TTC549 (cell line): ENCODE measurements at regions not wholly inside any gene's neighbourhood (a gene's known extent, or its start where the extent isn't known, plus 50 kb on each side); places are given as distances from the start of the nearest gene placed in this dataset.
"Not testable (repeated sequence)": the region's sequence is repeated elsewhere in the genome, so short reads cannot be mapped to it uniquely, and the experiment has no call there.

Source experiments
- FAIRE-seq: peaks from 2 replicates; lab custom pipeline; 2012; peaks lifted over from hg19 to GRCh38; lab: Jason Lieb, UNC

GRCh38 chr5:156208271-156208670, 118.7 kb upstream of the SGCD start:
- FAIRE-seq: no peak

- FAIRE-seq: no peak
Measured at GRCh38 chr5:156218367-156219158, 108.4 kb upstream of the SGCD start.

GRCh38 chr5:156219483-156220005, 107.4 kb upstream of the SGCD start:
- no peak for FAIRE-seq

GRCh38 chr5:156221816-156222215, 105.1 kb upstream of the SGCD start:
- no peak for FAIRE-seq

- FAIRE-seq: no peak
Measured at GRCh38 chr5:156223547-156223946, 103.4 kb upstream of the SGCD start.

- not testable (repeated sequence) for FAIRE-seq
Measured at GRCh38 chr5:156226485-156226884, 100.5 kb upstream of the SGCD start.

- no peak for FAIRE-seq
Measured at GRCh38 chr5:156230887-156231286, 96.1 kb upstream of the SGCD start.

- FAIRE-seq: no peak
Measured at GRCh38 chr5:156232251-156232869, 94.6 kb upstream of the SGCD start.

GRCh38 chr5:156237361-156237760, 89.6 kb upstream of the SGCD start:
- FAIRE-seq: no peak

GRCh38 chr5:156239800-156240199, 87.2 kb upstream of the SGCD start:
- no peak for FAIRE-seq

- FAIRE-seq: no peak
Measured at GRCh38 chr5:156240414-156240813, 86.5 kb upstream of the SGCD start.

GRCh38 chr5:156241266-156241665, 85.7 kb upstream of the SGCD start:
- no peak for FAIRE-seq

GRCh38 chr5:156245895-156246294, 81.1 kb upstream of the SGCD start:
- FAIRE-seq: no peak

- FAIRE-seq: no peak
Measured at GRCh38 chr5:156251076-156251475, 75.9 kb upstream of the SGCD start.

- no peak for FAIRE-seq
Measured at GRCh38 chr5:156253130-156253529, 73.8 kb upstream of the SGCD start.

GRCh38 chr5:156254196-156254595, 72.8 kb upstream of the SGCD start:
- no peak for FAIRE-seq

GRCh38 chr5:156256642-156257041, 70.3 kb upstream of the SGCD start:
- FAIRE-seq: no peak

- FAIRE-seq: no peak
Measured at GRCh38 chr5:156258934-156259333, 68.0 kb upstream of the SGCD start.

- no peak for FAIRE-seq
Measured at GRCh38 chr5:156259618-156260017, 67.3 kb upstream of the SGCD start.

GRCh38 chr5:156261275-156261939, 65.6 kb upstream of the SGCD start:
- FAIRE-seq: no peak

- no peak for FAIRE-seq
Measured at GRCh38 chr5:156271569-156271968, 55.4 kb upstream of the SGCD start.

- no peak for FAIRE-seq
Measured at GRCh38 chr5:156272139-156272538, 54.8 kb upstream of the SGCD start.

GRCh38 chr5:156273325-156273724, 53.6 kb upstream of the SGCD start:
- FAIRE-seq: no peak
